ENCODE measurements at regions not wholly inside any gene's neighbourhood (a gene's known extent, or its start where the extent isn't known, plus 50 kb on each side); places are given as distances from the start of the nearest gene placed in this dataset.

DNA sequence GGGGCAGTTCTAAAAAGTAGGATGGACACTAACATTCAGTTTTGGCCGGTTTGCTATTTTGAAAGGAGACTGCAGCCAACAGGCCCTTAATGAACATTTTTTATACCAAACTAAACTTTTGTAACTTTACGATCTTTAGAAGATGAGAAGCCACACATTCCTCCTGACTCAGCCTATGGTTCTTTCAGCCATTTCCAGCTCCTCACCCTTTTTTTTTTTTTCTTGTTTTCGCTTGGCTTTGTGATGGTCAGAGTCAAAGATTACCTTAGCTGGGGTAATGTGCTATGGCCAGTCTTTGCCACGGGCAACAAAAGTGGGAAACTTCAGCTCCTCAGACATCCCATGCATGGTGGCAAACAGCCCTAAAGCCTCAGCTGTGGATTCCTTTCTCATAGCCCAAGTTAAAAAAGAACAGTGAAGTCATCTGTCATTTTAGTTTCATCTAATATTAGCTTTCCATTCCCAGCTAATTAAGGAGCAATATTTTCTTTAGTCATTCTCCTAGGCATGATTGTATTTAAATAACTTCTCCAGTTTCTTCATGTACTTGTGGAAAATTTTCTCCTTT, 368.7 kb downstream of the MFSD1 start:
- in situ Hi-C loops (cut with HindIII; ENCODE audit: low pct_unique_long_range_greater_than_20kb, low sequenced_read_pairs) = no loop called here
- no peak for DNase-seq (ENCODE audit: low read depth, low spot score)

DNA sequence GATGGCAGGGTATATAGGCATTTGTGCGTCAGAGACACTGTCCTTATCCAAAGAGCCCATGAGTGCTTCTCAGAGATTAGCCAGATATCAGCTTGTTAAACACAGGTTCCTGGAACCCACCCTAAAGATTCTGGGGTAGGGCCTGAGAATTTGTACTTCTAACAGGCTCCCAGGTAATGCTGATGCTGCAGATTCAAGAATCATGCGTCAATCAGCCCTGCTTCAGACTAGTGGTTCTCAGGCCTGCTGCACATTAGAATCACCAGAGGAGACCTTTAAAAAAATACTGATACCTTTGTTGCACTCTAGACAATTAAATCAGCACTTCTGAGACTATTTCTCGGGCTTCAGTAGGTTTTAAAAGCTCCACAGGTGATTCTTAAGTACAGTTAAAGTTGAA, 369.5 kb downstream of the MFSD1 start:
- DNase-seq (ENCODE audit: low read depth, low spot score) = no peak
- in situ Hi-C loops (cut with HindIII; ENCODE audit: low pct_unique_long_range_greater_than_20kb, low sequenced_read_pairs) = no loop called here

DNA sequence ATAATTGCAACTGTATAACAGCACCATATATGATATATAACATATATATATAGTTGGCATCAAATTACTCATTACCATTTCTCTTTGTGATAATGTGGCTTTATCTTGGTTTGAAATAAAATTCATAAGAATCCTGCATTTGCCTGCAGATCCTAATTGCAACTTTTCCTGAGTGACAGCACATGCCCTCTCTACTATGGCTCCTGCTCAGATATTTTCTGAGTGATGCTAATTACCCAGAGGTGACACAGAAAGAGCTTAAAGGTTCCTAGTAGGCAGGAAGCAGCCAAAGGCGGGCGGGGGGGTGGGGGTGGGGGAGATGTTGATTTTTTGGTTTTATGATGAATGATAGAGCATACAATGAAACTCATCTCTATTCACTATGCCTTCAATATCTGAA, 370.6 kb downstream of the MFSD1 start:
- in situ Hi-C loops (cut with HindIII; ENCODE audit: low pct_unique_long_range_greater_than_20kb, low sequenced_read_pairs) = no loop called here
- no peak for DNase-seq (ENCODE audit: low read depth, low spot score)

DNA sequence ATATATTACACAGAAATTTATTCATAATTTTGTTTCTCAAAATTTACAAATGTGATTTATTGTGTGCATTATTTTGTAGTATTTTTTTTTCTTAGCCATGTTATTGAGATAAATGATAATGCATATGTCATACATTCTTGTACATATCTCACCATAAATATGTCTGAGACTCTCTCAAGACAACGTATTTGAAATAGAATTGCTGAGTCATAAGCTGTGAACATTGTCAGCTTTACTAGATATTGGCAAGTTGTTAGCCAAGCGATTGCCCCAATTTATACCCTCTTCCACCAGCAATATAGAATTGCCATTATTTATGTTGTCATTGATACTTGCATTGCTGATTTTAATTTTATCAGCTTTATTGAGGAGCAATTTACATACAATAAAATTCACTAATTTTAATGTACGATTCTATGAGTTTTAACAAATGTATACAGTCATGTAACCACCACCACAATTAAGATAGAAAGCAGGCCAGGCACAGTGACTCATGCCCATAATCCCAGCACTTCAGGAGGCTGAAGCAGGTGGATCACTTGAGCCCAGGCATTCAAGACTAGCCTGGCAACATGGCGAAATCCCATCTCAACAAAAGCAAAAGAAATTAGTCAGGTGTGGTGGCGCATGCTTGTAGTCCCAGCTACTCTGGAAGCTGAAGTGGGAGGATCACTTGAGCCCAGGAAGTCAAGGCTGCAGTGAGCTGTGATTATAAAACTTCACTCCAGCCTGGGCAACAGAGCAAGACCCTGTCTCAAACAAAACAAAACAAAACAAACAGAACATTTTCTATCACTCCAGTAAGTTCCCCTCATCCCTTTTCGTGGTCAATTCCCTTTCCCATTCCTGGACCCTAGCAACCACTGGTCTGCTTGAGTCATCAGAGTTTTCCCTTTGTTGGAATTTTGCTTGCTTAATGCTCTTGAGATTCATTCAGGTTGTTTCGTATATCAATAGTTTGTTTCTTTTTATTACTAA, 373.1 kb downstream of the MFSD1 start:
- no peak for DNase-seq (ENCODE audit: low read depth, low spot score)
- in situ Hi-C loops (cut with HindIII; ENCODE audit: low pct_unique_long_range_greater_than_20kb, low sequenced_read_pairs) = no loop called here

DNA sequence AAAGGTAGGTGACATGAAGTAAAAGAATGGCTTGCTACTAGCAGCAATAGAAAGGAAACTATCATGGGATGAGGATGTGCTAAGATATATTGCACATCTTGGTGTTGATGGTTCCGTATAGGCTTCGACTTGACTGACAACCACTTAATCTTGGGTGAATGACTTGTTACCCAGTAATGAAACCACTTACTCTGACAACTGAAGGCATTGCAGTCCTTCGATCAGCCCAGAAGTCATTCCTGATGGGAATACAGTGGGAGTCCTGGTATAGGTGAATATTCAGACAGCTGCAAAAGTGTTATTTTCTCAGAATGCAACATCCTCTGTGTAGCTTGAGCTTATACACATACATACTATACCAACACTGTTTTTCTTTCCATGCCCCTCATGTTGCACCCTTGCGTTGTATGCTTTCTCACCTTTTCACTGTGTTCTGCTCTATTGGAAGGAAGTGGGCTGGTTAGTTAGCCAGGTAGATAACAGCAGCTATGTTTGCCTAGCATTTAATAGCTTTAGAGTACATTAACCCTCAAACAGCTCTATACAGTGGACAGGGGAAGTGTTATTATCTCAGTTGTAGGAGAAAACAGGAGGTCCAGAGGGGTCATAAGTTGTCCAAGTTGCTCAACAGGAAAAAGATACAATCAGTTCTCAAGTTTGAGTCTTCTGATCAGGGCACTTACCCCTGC, 376.5 kb downstream of the MFSD1 start:
- in situ Hi-C loops (cut with HindIII; ENCODE audit: low pct_unique_long_range_greater_than_20kb, low sequenced_read_pairs) = no loop called here

GRCh38 chr3:159182961-159183360, 381.1 kb downstream of the MFSD1 start:
- no peak for DNase-seq (ENCODE audit: low read depth, low spot score)
- in situ Hi-C loops (cut with HindIII; ENCODE audit: low pct_unique_long_range_greater_than_20kb, low sequenced_read_pairs) = no loop called here

More for the DNA sequence above, 376.5 kb downstream of the MFSD1 start:
- no peak for DNase-seq (ENCODE audit: low read depth, low spot score)

GRCh38 chr3:159185443-159186050, 383.7 kb downstream of the MFSD1 start:
- DNase-seq (ENCODE audit: low read depth, low spot score) = no peak
- in situ Hi-C loops (cut with HindIII; ENCODE audit: low pct_unique_long_range_greater_than_20kb, low sequenced_read_pairs) = no loop called here

DNA sequence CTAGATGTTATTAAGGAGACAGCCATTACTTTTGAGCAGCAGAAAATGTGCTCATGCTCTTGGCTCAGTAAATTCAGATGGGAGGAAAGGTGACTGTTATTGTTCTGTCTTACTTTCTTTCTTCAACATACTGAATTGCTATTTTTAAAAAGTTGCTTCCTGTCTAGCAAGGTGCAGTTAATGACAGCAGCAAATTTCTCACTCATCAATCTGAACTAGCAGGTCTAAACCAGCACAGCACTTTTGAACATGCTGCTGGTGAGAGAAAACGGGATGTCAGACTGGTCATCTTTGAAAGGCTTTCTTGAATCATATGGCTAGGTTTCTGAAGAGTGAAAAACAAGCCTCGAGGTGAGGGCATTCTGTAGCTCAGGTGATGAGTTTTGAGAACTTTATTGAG, 384.7 kb downstream of the MFSD1 start:
- in situ Hi-C loops (cut with HindIII; ENCODE audit: low pct_unique_long_range_greater_than_20kb, low sequenced_read_pairs) = no loop called here
- DNase-seq (ENCODE audit: low read depth, low spot score) = no peak

- DNase-seq (ENCODE audit: low read depth, low spot score) = no peak
- in situ Hi-C loops (cut with HindIII; ENCODE audit: low pct_unique_long_range_greater_than_20kb, low sequenced_read_pairs) = no loop called here
These were observed 385.4 kb downstream of the MFSD1 start for GRCh38 chr3:159187232-159187631.

DNA sequence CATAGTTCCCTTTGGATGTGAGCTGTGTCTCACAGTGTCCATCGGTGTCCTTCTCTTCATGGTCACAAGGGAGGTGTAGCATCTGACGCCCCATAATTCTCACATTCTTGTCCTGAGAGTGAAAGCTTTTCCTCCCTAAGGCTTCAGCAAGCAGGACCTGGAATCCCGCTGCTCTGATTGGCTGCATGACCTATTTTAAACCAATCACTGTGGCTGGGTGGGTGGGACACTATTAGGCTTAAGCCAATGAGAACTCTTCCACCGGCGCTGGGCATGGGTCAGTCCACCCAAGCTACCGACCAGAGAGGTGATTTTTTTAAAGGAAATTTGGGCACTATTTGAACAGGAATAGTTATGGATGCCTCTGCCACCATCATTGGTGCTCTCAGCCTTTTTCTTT, 385.9 kb downstream of the MFSD1 start:
- peak; percentile 8 for DNase-seq (ENCODE audit: low read depth, low spot score)
- in situ Hi-C loops (cut with HindIII; ENCODE audit: low pct_unique_long_range_greater_than_20kb, low sequenced_read_pairs) = no loop called here

DNA sequence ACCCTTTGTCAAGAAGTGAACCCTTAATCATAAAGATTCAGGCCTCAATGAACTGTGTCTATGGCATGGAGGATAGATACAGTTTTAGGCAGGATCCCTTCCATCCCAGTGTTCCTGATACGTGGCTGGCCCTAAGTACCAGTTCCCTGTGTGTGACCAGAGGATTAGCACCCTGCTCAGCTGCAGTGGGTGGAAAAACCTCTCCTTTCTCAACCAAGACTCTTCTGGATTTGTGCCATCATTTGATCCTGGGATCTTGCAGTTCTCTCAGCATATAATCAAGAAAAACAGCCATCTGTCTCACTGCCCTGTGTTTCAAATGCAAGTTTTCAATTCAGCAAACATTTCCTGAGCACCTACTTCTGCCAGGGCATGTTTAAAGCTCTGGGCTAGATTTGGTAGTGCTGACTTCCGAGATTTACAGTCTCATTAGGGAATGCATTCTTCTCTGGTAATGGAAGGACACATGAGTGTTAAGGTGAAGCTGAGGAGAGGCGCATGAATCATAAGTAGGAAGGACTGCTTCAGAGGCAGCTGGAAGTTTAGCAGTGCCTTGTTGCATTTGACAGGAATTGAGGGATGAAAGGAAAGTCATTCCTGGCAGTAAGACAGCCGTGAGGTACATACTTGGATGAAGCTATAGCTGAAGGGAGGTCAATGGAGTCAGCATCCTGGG, 388.3 kb downstream of the MFSD1 start:
- in situ Hi-C loops (cut with HindIII; ENCODE audit: low pct_unique_long_range_greater_than_20kb, low sequenced_read_pairs) = no loop called here
- no peak for DNase-seq (ENCODE audit: low read depth, low spot score)

DNA sequence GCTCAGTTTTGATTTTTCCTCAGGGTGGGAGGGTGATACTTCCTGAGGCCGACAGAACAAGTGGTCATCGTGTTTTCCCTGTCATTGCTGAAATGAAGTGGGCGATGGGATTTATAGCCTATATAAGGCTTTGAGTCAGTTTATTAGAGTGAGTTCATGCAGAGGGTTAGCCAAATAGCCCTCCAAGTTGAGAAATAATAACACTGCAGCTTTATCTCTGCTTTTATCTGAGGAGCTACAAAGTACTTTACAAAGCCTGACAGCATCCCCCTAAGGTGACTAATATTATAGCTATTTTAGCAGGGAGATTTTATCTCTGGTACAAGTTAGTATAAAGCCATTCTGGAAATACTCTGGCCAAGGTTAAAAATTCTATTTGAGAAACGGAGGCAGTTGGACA, 389.6 kb downstream of the MFSD1 start:
- no peak for DNase-seq (ENCODE audit: low read depth, low spot score)
- in situ Hi-C loops (cut with HindIII; ENCODE audit: low pct_unique_long_range_greater_than_20kb, low sequenced_read_pairs) = no loop called here

GRCh38 chr3:159196359-159196758, 394.5 kb downstream of the MFSD1 start:
- DNase-seq (ENCODE audit: low read depth, low spot score) = no peak
- in situ Hi-C loops (cut with HindIII; ENCODE audit: low pct_unique_long_range_greater_than_20kb, low sequenced_read_pairs) = no loop called here

GRCh38 chr3:159200176-159200575, 398.3 kb downstream of the MFSD1 start:
- no peak for DNase-seq (ENCODE audit: low read depth, low spot score)
- in situ Hi-C loops (cut with HindIII; ENCODE audit: low pct_unique_long_range_greater_than_20kb, low sequenced_read_pairs) = no loop called here

DNA sequence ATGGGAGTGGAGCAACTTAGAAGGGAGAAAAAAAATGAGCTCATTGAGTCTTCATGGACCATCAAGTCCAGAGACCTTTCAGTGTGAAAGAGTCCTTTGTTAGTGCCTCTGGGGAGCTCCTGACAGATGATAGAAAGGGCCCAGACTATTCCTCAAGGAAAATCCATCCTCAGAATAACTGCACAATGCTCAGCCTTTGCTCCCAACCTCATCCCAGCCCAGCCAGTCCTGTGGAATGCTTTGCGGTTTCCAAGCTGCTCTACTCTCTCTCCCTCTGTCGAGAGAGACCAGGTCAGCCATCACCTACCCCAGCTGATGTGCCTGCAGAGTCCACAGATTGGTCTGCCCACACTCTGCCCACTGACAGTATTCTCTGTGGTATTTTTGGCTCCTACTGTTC, 406.2 kb downstream of the MFSD1 start:
- in situ Hi-C loops (cut with HindIII; ENCODE audit: low pct_unique_long_range_greater_than_20kb, low sequenced_read_pairs) = no loop called here
- peak; percentile 98 for DNase-seq (ENCODE audit: low read depth, low spot score)

DNA sequence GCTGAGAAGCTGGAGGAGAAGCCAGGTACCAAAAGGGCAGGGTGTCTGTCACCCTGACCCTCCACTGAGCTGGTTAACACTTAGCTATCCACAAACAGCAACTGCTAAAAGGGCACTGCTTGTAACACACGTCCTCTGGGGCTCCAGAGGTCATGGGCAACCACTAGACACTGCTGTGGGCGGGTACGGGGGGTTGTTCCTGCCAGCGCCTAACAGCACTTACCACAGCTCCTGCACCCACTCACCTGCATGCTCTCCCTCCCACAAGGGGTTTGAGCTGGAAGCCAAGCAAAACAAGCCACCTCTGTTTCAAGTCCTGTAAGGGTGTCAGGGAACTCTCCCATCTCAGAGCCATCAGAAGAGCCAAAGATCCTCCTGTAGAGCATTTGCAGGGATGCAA, 407.6 kb downstream of the MFSD1 start:
- DNase-seq (ENCODE audit: low read depth, low spot score) = no peak
- in situ Hi-C loops (cut with HindIII; ENCODE audit: low pct_unique_long_range_greater_than_20kb, low sequenced_read_pairs) = no loop called here

DNA sequence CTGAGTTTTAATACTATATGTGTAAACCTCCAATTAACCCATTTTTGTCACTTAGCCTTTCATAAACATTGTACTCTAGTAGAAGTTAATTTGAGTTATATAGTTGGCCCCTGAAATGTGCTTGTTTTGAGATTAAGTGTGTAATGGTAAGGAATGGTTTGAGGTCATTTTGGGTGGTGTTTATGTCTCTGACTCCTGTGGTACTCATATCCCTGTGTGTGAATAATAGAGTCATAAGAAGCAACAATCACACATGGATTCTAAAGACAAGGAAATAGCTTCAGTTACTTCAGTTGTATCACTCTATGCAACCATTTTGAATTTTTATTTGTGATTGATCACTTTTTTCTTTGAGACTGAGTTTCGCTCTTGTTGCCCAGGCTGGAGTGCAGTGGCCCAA, 408.5 kb downstream of the MFSD1 start:
- DNase-seq (ENCODE audit: low read depth, low spot score) = no peak
- in situ Hi-C loops (cut with HindIII; ENCODE audit: low pct_unique_long_range_greater_than_20kb, low sequenced_read_pairs) = no loop called here

- in situ Hi-C loops (cut with HindIII; ENCODE audit: low pct_unique_long_range_greater_than_20kb, low sequenced_read_pairs) = no loop called here
- no peak for DNase-seq (ENCODE audit: low read depth, low spot score)
These were observed 414.5 kb downstream of the MFSD1 start for GRCh38 chr3:159216311-159216710.

Data from SK-MEL-5 (cell line).